GM21381 (cell line): ENCODE measurements at regions not wholly inside any gene's neighbourhood (a gene's known extent, or its start where the extent isn't known, plus 50 kb on each side); places are given as distances from the start of the nearest gene placed in this dataset.

Experiments used
- ATAC-seq: cut with Tn5 transposase; IDR thresholded peaks from one replicate; pipeline ENCODE4 v1.9.1; 2021; ENCODE audit warnings: mild to moderate bottlenecking, moderate library complexity; ENCODE audit not compliant: unreplicated experiment

DNA sequence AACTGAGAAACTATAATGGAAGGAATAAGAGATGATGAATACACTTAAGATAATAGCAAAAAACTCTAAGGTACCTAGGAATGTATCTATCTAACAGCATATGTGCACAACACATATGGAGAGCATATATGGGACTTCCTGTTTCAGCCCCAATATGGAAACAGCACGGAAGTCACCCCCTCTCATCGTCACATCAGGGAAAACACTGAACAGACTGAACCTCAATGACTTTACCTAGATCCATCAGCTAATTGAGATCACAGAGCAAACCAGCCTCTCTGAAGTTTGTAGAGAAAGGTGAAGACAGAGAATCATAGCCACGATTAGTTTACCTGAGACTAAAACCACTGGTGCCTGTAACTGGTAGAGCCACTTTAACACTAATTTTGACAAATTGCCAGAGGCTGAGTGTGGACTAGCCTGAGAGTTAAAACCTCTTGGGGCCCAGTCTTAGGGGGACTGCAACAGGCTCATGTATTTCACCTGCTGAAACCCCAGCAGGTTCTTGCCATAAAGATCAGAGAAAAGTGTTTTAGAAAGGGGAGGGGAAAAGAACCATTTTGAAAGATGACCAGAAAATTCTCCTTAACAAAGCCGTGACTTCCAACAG is 722.6 kb downstream of the TBC1D22A start:
- no peak for ATAC-seq

DNA sequence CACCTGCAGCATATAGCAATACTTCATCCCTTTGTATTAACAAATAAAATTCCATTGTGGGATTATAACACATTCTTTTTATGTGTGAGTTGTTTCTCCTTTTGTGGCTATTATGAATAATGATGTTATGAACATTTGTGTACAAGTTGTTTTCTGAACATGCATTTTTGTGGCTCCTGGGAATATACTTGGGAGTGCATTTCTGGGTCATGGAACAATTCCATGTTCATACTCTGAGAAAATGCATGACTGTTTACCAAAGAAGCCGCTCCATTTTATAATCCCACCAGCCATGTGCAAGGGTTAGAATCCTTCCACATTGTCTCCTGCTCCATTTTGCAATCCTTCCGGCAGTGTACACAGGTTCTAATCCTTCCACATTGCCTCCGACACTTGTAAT is 713.8 kb downstream of the TBC1D22A start:
- no peak for ATAC-seq

DNA sequence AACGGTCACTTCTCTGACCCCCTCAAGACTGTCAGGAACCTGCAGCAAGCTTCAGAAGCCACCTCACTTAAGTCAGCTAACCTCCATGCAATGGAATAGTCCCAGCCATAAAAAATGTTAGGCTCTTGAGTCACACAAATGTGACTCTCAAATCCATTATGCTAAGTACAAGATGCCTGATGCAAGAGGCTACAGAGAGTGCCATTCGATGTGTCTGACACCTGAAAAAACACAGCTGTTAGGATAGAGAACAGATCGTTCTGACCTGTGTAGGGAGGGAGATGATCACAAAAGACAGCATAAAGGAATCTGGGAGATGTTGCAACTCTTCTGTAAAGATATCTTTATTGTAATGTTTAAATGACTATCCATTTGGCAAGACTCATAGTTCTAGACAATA is 712.4 kb downstream of the TBC1D22A start:
- no peak for ATAC-seq

DNA sequence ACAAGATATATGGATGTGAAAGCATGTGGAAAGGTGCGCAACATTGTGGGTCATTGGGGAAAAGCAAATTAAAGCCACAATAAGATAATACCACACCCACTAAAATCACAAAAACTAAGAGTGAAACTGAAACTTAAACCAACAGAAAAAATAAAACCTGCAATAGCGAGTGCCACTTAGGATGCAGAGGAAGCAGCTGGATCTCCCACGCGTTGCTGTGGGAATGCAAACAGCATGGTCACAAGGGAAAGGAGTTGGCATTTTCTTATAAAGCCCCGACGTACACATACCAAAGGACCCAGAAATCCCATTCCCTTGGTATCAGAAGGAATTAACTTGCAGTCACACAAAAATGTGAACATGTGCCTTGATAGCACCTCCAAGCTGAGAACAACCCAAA is 712.0 kb downstream of the TBC1D22A start:
- no peak for ATAC-seq

DNA sequence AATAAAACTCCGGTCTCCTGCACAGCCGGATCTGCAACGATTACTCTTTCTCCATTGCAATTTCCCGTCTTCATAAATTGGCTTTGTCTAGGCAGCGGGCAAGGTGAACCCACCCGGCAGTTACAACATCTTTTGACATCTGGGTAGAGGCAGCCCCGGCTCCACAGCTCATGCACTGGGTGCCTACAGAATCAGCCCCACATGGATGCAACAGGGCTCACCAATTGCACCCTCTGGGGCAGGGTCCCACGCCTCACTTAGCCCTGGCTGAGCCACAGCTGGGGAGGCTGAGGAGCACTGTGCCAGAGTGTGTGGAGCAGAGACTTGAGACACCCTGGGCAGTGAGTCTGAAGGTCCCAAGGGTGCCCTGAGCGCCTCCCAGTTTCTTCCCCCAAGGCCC is 710.2 kb downstream of the TBC1D22A start:
- no peak for ATAC-seq

DNA sequence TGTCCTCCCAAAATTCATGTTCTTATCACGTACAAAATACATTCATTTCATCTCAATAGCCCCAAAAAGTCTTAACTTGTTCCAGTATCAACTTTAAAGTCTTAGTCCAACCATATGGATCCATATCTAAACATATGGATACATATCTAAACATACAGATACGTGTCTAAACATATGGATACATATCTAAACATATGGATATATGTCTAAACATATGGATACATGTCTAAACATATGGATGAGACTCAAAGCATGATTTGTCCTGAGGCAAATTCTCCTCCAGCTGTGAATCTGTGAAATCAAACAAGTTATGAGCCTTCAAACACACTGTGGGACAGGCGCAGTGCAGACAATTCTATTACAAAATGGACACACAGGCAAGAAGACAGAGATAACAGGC is 709.0 kb downstream of the TBC1D22A start:
- ATAC-seq = no peak

DNA sequence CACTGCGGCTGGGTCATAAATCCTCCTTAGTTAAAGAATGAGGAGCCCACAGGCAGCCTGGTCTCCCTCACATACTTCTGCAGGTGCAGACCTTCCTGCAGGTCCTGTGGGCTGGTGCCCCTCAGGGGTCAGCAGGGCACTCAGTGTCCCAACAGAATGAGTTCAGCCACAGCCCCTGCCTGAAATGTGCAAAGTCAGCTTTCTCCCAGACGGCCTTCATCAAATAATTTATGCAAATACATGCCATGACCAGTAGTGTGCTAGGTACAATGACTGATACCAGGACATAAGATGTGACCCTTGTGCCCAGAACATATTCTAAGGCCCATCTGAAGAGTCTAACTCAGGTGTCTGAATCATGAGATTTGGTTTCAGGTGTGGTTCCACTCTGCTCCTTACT is 703.4 kb downstream of the TBC1D22A start:
- no peak for ATAC-seq

DNA sequence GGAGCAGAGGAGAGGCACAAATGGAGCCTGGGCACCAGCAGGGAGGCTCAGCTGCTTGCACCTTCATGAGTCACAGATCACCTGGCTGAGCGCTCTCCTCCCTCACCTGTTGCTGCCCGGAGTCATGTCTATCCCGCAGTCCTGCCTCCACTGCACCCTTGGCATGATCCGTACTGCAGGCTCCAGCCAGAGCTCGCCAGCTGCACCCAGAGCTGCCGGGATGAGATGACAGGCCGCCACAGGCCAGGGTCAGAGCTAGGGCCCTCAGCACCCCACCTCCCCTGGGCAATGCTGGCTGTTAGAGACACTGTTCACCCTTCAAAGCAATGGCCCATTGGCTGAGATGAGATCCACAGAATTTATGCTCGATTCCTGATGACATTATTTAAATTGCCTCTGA is 702.8 kb downstream of the TBC1D22A start:
- no peak for ATAC-seq

DNA sequence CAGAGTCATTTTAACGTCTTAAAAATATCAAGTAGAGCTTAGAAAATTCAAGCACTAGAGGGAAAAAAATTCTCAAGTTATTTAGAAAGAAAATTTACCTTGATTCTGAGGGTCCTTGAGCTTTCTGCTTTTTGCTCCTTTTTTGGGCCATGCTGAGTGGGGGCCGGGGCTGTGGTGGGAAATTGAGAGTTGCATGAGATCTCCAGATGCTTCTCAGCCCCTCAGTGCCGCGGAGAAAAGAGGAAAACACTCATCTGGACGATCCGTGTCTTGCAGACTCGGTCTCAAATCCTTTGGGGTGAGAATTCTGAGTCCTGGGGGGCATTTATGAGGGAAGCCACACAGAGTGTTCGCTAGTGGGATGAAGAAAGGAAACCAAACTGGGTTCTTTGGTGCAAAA is 700.8 kb downstream of the TBC1D22A start:
- no peak for ATAC-seq

DNA sequence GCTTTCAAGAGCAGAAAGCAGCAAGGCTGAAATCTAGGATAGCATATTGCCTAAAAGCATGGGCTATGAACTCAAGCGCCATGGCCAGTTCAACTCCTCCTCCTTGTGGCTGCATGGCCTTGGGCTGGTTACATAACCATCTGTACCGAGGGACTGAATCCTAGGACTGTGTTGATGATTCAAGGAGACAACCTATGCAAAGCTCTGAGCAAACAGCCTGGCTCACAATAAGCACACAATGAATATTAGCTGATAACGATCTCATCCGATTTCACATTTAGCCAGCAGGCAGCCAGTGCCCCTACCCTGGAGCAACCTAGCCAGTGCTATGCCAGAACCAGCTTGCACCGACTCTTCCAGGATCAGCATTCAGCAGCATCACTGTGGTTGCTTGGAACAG is 698.4 kb downstream of the TBC1D22A start:
- no peak for ATAC-seq

DNA sequence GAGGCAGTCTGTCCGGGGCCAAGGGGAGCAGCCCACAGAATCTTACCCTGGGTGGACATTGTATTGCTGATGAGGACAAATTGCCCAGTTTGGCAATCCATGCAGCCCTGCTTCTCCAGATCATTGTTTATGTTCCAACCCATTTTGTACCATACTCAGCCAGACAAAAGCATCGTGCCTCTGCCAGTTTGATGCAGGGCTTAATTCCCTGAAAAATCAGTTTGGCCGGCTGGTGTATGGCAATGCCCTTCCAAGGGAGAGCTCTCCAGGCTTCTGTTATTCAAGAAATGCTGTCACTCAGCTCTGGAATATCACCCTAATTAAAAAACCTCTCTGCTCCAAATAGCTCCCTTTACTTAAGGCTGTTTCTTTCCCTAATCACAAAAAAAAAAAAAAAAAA is 697.7 kb downstream of the TBC1D22A start:
- no peak for ATAC-seq

DNA sequence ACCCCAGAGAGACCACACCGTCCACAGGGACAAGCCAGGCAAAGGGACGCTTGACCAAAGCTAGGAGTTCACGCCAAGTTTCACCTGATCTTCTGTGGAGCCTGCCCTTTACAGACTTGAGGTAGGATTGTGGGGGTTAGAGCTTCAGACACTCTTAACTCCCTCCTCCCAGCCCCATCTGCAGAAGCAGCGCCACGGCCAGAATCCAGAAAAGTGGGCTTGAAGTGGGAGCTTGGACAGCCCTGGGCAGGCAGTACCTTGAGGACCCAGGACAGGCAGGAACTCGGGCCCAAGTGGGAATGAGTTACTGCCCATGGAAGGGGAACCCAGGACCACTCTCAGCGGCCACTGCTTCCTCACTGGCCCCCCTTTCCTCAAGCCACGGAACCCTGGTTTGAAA is 695.9 kb downstream of the TBC1D22A start:
- ATAC-seq = no peak

DNA sequence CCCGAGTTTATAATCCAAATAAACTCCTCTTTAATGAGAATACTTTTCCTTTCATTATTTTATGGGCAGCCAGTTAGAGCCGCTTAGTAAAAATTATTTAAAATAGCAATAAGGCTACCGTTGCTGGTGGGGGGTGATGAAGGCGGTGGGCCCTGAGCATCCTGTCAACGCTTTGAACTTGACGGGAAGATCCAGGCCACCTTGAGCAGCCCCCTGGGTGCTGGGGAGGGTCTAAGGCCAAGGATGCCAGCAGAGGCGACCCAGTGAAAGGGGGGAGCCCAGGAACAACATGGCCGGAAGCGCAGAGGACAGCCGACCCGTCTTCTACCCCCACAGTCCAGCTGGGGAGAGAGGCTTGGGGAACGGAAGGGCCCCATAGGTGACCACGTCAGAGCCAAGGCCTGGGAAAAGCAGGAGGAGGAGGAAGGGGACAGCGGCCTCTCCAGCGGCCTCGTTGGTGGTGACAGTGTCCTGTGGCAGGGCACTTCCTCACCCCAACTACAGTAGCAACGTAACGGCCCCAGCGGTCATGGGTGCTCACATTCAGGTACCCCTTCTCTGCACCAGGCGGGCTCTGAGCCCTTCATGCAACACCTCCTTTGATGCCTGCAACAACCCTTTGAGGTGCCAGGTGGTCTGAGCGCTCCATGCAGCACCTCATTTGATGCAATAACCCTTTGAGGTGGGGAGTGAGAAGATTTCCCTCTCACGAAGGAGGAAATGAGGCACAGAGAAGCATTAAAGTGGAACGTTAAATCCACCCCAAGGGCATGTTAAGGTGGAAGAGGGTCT is 695.3 kb downstream of the TBC1D22A start:
- no peak for ATAC-seq

DNA sequence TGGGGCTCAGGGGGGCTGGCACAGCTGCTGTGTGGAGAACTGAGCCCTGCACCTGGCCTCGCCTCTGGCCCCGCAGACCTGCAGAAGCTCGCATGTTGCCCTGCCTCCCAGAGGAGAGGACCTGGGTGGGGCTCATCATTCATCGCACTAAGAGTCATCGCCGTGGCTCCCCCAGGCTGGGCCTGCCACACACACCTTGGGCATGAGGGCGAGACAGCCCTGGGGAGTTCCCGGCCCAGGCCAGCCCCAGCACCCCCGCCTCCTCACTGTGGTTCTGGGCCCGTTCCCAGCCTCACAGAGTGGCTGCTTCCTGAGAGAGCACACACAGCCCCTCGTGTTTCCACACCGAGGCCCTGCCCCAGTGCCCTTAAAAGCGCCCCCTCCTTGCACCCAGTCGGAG is 694.6 kb downstream of the TBC1D22A start:
- ATAC-seq = no peak

DNA sequence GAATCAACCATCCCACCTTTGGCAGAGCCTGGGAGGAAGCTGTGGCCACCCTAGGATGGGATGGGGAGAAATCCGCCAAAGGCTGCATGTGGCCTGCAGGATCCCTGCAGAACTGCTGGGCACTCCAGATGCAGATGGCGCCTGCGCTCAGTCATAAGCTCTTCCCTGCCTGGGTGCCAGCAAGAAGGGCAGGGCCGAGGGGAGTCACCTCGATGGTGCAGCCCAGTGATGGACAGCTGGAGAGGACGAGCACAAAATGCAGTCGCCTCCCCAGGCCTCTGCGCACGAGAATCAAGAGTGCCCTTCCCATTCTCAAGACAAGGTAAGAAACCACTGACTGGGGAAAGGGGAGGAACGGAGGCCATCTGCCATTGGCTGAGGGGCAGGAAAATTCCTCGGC is 693.6 kb downstream of the TBC1D22A start:
- no peak for ATAC-seq

DNA sequence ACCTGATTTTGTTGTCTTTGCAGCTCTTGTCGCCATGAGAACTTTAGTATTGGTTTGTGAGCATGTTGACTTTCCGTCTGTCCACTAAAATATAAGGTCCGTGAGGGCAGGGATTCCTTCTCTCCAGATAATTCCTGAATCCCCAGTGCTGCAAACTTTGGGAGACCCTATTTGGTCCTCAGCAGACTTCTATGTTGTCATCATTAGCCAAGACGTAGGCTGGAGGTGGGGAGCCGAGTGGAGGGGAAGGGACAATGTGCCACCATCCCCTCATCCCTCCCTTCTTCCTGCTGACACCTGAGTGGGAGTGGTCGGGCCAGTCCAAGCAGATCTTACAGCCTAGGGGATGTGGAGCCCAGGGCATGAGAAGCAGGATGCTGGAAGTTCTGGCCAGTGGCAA is 690.6 kb downstream of the TBC1D22A start:
- ATAC-seq = no peak

DNA sequence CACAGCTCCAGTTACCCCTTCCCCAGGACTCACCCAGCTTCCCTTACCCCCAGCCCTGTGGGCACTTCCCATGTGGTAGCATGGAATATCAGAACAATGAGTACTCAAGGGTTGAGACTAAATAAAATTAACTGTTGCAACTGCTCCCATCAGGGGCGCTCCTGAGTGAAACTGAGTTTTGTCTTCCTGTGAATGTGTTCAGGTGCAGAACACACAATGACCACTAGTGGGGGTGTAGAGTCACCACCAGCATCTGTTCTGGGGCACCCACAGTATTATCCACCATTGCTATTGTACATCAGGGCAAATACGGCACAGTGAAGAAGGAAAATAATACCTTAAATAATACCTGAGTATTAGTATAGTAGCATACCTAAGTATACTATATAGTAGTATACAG is 689.7 kb downstream of the TBC1D22A start:
- no peak for ATAC-seq

DNA sequence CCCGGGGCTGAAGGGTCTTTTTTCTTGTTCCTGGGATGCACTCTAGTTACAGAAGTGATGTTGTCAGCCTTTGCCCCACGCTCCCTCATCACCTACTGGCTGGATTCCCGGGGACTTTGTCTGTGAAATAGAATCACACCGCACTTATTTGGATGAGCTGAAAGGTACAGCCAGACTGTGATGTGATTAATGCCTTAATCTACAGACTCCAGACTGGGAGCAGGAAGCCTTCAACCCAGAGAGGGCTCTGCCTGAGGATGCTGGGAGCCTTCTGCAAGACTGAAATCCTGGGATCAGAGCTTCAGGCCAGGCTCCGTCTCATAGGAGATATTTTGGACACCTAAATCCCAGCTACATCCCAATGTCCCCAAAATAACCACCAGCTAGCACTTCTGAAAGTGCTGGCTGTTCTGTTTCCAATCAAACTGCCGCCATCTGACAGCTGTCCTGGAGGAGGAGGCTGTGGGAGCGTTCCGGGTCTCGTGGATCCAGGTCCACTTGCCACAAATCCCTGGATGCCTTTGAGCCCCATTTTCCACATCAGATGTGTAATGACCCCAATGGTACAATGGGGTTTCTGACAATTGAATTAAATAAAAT is 688.5 kb downstream of the TBC1D22A start:
- ATAC-seq = no peak

DNA sequence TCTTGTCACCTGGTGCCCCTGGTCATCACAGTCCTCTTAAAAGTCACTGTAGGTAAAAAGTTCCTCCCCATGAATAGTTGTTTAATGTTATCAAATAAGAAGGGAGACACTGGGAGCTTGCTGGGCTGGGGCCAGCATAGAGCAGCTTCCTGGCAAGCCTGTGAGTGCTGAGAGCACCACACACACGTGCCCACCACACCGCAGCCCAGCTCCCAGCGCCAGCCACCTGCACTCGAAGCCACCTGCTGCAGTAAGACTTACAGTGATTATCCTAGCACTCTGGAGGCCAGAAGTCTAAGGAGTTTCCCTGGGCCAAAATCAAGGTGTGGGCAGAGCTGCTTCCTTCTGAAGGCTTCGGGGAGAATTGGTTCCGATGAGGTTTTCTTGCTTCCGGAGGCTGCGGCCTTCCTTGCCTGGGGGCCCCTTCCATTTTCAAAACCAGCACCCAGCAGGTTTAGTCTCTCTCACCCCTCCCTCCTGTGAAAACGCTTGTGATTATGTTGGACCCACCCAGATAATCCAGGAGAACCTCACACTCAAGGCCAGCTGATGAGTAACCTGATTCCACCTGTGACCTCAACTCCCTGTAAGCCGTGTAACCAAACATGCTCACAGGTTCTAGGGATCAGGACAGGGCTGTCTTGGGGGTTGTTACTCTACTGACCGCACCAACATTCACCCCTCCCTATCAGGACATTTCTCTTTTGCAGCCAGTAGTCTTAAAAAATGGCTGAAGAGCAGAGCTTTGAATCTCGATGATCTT is 687.2 kb downstream of the TBC1D22A start:
- no peak for ATAC-seq

DNA sequence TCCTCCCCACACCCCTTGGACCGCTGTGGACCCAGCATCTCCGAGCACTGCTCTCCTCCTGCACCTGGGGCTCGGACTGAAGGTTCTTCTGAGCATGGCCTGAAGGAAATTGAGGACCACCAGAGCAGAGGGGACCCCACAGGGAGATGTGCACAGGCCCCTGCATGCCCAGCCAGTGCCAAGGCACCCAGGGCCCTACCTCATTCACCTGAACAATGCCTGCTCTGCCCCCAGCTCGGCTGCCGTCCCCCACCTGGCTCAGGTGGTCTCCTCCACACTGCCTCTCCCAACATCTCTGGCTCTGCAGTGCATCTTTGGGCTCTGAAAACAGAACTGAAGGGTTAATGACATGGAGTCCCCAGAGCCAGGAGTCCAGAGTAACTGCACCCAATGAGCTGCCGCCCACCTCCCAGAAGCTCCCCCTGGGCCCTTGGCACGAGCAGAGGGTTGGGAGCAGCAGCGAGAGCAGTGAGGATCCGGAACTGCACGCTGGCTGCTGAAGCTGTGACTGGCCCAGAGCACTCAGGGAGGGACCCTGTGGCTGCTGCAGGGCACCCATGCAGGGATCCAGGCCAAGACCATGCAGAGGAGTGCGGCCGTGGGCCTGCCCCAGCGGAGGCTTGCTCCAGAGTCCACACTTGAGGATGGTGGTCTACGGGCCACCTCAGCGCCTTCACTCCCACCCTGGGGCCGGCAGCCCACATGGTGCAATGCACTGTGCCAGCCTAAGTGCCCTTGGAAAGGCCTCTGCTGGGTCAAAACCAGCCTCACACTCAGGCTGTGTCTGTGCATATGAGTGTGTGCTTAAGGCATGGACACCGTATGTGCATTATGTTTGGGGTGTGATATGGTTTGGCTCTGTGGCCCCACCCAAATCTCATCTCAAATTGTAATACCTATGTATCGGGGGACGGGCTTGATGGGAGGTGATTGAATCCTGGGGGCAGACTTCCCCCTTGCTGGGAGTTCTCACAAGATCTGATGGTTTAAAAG is 686.1 kb downstream of the TBC1D22A start:
- no peak for ATAC-seq
